HG02678 (cell line): ENCODE measurements at regions not wholly inside any gene's neighbourhood (a gene's known extent, or its start where the extent isn't known, plus 50 kb on each side); places are given as distances from the start of the nearest gene placed in this dataset.
A peak's percentile ranks its signal among the peaks of the same experiment; 100 is the strongest.
"Not testable (repeated sequence)": the region's sequence is repeated elsewhere in the genome, so short reads cannot be mapped to it uniquely, and the experiment has no call there.

Source experiments
- ATAC-seq: cut with Tn5 transposase; IDR thresholded peaks from one replicate; pipeline ENCODE4 v1.9.1; 2021; ENCODE audit warnings: mild to moderate bottlenecking, moderate library complexity; ENCODE audit not compliant: unreplicated experiment

DNA sequence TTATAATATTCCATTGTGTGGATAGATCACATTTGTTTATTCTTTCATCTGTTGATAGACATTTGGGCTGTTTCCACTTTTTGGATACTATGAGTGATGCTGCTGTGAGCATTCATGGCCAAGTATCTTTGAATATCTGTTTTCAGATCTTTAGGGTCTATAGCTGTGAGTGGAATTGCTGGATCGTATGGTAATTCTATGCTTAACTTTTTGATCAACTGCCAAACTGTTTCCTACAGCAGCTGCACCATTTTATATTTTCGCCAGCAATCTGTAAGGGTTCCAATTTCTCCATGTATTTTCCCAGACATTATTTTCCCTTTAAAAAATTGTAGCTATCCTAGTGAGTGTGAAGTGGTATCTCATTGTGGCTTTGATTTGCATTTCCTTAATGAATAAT, 238.1 kb downstream of the AACS start:
- ATAC-seq = no peak

DNA sequence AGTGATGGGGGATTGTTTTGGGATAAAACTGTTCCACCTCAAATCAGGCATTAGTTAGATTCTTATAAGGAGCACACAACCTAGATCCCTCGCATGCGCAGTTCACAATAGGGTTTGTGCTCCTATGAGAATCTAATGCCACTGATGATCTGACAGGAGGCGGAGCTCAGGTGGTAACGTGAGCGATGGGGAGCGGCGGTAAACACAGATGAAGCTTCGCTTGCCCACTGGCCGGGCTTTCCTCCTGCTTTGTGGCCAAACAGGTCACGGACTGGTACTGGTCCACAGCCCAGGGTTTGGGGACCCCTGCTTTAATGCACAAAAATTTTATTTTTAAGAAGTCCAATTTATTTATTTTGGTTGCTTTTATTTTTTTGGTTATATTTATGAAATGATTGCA, 238.8 kb downstream of the AACS start:
- no peak for ATAC-seq

DNA sequence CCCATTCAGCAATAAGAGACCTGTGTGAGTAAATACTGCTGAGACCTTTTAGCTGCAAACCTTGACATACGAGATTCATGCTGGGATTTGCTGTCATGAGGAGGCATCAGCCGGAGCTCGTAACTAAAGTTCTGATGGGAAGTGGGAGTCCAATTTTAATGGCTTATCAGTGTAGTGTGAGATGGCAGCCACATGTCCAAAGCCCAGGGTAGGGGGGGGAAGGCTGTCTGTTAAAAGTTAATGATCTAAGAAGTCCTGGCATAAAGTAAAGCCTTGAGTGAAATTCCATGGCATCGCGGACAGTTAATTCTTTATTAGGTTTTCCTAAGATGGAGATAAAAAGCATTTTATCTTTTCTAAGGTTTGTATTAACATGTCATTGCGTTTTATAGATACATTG, 240.0 kb downstream of the AACS start:
- ATAC-seq = no peak

DNA sequence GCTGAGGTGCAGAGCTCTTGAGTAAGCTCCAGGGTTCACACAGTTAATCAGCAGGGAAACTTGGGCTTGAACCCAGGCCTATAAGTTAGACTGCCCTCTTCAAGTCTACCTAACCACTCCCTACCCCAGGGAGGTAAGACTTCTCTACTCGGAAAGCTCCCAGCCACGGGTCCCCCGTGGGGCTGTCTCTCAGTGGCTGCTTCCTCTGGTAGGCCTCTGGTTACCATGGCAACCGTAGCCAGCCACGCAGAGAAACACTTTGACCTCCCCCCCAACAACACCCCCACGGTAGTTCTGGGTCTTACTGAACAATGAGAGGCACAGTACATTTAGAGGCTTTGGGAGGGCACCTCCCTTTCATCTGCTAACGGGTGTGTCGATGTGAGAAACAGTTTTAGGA, 245.2 kb downstream of the AACS start:
- no peak for ATAC-seq

DNA sequence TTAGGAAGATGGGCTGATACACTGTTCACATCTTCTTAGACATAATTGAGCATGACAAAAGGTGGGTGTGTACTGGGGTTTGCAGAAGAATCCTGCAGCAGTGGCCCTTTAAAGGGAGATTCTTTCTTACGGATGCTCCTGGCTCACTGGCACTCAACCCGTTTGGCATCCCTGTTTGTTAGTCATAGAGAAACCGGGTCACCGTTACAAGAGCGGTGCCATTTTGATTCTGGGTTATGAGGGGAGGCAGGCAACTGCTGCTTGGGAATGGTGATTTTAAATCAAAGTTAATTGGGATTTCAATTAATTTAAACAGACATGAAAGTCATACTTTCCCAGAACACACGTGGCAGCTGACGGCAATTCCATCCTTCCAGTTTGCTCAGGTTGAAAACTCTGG, 245.8 kb downstream of the AACS start:
- ATAC-seq = no peak

DNA sequence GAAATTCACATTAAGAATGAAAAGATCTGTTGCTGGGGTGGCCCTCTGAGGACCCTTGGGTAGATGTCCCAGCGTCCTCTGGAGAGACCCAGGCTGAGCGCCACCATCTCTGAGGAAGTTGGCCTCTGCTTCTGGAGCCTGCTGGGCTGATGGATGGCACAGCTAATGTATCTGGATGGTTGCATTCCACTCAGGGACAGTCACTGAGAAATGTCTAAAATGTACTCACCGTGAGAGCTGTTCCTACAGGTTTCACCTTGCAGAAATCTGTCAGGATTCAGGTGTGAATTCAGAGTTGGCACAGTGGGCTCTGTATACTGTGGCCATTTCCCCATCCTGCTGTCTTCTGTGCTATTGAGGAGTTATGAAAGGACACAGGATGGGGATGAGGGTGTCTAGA, 247.2 kb downstream of the AACS start:
- ATAC-seq = no peak

DNA sequence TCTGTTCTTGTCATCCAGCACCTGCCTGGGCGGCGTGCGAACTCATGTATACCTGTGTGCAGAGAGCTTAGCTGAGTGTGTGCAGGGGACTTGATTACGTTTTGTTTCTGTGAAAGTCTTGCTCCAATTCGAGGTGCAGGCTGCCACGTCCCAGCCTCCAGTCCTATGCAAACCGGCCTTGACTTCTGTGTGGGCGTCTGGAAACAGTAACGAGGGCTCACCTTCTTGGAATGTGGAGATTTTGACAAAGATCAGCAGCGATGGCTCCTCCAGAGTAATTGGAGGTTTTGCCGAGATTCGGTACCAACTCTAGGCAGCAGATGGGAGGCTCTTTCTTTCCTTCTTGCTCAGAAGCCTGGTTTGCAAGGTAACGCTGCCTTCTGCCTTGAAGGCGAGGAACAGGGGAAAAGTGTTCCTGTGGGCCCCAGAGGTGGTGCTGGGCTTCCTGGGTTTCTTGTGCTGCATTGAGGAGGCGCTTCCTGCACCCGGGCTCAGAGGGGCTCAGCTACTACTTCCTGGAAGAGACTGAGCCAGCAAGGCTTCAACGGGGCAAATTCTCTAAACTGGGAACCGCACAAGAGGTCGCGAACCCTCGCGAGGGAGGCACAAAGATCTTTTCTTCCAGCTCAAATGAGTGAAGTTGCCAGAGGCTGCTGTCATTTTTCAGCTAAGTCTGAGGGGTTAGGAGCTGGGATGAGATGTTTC, 249.0 kb downstream of the AACS start:
- no peak for ATAC-seq

DNA sequence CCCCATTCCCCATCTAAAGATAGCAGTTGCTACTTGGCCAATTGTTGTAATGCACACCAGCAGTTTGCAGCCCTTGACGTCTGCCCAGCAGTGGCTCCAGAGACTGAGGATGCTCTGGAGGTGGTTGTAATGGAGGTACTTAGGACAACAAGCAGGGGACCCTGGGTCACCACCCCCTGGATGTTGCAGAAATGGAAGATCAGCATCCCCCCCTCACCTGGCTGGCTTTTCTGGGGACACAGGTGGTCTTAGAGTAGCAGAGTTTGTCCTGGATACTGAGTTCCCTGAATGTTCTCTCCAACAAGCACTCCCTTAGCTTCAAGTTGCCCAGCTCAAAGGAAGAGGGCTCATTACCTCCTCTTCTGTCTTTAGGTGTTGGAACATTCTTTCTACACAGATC, 250.5 kb downstream of the AACS start:
- no peak for ATAC-seq

DNA sequence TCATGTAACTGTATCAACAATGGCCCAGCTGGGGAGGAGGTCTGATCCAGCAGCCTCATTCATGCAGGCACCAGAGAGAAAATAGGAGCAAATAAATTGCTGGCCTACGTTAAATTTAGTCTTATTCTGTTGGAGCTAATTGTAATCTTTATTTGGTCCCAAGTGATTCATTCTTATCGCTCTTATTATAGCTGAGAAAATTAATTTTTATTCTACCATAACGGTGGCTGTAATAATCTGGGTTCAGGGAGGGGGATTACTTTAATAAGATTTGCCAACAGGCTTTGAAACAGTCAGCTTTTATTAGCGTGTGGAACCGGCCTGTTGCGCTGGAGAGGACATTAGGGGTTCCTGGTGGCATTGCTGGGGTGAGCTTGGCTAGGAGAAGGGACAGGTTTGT, 254.9 kb downstream of the AACS start:
- no peak for ATAC-seq

DNA sequence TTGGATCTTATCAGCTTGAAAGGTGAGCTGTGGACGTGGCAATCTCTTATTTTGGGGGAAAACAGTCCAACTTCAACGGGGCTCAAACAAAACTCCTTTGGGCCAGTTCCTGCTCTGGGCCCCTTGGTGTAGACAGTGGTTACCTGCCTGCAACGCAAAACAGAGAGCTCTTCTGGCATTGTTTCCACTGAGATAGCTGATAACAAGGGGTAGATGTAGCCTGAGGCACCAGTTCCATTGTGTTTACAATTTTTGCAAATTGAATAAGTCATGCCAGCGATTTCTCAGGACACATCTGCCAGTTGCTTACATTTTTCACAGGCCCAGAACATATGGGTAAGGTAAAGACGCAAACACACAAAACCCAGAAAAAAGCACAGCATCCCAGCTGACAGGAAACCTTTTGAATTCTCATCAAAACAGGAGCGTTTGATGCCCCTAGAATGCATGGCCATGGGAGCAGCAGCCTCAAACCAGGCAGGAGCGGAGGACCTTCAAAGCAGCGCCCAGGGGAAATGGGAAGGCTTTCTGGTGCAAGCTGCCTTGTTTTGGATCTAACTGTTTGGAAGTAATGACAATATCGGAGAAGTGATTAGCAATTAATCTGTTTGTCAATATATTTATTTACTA, 259.7 kb downstream of the AACS start:
- ATAC-seq = no peak

DNA sequence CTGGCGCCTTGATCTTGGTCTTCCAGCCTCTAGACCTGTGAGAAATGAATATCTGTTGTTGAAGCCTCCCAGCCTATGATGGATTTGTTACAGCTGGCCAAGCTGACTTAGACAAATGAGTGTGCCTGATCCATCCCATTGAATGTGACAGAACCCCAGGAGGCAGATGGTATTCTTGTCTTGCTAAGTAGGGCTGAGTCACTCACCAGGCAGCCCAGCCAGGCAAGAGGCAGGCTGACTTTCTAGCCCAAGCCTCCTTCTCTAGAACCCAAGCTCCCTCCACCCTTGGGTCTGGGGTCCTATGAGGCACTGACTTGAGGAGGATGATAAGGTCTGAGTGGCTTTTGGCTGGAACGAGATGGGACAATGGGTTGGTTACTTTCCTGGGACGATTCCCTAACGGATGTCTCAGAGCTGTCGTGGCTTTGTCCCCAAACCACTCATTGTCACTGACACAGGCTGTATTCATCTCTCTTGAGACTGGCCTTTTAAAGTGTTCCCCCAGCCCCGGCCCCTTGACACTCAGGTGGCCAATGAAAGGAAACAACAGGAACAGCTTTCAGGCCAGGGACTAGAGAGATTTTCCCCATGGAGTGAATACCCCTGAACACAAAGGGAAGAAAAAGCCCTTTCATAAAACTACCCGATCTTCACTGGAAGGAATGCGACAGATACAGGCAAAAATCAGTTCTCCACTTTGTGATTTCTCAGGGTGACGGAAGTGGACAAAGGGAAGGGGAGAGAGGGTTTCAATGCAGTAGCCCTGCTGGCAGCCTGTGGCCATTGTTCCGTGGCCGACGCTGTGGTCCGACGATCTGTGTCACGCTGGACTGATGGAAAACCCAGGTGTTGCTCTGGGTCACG, 264.2 kb downstream of the AACS start:
- no peak for ATAC-seq

DNA sequence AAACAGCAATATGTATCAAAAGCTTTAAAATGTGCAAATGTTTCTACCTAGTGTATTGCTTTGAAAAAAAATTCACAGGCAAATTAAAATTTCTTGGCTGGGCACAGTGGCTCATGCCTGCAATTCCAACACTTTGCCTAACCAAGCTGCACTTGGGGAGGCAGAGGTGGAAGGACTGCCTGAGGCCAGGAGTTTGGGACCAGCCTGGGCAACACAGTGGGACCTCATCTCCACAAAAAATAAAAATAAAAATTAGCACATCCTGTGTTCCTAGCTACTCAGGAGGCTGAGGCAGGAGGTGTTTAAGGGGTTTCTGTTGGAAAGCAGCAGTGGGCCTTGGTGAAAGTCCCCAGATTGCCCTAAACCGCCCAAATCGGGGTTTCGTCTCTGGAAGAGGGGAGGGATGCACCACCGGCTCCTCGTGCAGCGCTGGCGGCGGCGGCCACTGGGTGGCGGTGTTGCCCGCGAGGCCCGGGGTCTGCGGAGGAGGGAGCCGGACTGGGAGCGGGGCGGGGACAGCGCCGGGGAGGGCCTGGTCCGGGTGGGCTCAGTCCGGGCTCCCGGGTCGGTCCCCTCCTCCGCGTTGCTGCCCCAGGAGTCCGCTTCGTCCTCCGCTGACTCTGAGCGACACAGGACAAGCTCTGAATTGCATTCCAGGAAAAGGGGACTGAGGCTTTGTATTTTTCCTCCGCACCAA, 265.6 kb downstream of the AACS start:
- ATAC-seq = peak; percentile 86

DNA sequence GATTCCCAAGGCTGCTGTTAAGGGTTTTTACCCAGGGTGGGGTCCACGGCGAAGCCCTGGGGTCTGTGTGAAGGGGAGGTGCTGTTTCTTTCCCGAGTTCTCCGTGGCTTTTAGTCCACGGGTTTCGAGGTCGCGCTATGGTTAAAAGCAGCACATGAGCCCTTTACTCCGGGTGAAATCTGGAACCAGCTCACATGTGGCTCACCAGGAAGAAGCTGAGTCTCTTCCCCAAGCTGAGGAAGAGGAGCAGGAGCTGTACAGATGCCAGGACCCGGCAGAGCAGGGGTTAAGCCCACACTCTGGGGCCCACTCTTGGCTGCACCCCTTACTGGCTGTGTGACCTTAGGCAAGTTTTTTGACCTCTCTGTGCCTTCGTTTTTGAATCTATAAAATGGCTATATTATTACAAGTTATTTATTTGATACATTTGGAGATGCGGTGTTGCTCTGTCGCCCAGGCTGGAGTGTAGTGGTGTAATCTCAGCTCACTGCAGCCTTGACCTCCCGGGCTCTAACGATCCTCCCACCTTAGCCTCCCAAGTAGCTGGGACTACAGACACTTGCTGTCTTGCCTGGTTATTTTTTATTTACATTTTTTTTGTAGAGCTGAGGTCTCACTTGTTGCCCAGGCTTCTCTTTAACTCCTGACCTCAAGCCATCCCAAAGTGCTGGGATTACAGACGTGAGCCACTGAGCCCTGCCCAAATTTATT, 266.3 kb downstream of the AACS start:
- no peak for ATAC-seq

DNA sequence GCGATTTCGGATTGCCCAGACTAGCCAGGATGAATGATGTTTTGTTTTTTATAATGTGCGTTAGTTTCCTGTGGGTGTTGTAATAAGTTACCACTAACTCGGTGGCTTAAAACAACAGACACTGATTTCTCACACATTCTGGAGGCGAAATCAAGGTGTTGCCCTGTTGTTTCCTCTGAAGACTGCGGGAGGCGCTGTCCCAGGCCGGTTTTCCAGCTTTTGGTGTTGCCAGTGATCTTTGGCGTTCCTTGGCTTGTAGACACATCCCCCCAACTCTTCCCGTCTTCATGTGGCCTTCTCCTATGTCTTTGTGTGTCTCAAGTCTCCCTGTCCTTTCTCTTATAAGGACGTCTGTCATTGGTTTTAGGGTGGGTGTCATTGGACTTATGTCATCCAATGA, 267.7 kb downstream of the AACS start:
- no peak for ATAC-seq

DNA sequence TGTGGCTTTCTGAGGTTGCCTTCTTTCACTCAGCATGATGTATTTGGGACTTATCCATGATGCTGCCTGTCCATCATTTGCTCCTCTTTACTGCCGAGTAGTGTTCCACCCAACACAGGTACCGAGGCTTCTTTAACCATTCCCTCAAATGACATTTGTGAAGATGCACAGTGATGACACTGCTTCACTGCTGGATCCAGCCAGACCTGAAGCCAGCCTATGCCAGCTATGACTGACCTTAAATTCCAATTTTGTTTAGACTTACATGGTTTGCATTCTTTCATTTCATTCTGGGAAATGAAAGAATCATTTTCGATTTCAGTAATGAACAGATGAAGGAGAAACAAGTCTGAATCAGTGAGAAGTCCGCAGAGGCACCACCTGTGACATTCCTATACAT, 271.0 kb downstream of the AACS start:
- ATAC-seq = no peak

DNA sequence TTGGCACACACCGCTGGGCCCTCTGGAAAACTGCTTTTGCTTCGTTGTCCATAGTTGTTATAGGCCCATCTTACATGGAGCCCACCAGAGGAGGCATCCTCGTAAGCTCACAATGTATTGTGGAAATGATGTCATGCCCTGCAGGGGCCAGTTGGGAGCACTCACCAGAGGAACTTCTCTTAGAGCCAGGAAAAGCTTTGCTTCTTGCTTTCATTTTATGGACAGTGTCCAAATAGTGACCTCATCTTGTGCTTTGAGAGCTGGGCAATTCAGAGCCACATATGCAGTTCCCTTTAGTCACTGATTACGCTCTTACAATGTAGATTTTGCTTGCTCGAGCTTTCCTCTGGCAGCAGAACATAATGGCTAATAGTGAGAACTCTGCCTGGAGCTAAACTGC, 275.6 kb downstream of the AACS start:
- no peak for ATAC-seq

DNA sequence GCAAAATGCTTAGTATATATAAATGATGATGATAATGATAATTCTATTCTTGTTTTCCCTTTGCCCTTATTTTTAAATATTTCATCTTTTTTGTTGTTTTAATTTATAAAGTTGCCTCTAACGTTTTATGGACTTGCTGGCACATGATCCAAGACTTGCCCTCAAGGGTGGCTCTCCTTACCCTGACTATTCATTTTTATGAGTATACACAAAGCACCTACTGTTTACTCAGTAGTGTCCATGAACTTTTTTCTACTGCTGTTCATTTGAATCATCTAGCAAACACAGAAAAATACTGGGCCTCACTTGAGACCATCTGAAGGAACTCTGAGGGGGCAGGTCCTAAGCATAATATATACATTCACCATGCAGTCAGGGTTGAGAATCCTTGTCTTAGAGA, 276.2 kb downstream of the AACS start:
- no peak for ATAC-seq

DNA sequence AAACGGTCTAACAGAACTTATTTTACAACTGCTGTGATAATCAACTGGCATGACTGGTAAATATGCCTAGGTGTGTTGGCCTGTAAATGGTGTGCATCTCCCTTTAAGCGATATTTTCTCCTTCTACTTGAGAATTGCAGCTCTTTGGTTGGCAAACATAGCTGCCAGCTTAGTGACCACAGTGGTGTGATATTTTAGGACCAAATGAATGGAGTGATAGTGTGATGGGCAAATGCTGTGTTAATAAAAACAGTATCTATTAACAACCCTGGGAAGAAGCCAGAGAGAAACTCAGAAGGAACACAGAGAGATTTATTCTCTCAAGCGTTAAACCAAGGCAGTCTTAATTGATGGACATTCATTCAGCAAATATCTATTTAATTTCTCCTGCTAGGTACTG, 278.4 kb downstream of the AACS start:
- ATAC-seq = no peak

DNA sequence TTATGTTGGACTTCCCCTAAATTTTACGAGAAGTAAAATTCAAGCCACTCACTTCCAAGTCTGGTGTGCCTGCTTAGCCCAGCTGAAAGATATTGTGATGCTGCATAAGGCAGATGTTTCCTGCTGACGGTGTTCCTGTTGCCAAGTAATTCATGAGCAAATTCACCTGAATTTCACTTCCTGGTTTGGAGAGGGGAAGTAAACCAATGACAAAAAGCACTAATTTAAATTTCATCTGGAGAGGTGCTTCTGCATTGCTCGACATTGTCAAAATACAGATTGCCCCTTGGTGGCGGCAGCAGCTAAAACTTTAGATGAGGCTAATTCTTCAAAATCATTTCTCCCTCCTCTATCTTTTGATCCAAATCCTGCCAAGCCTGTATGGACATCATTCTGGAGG, 281.1 kb downstream of the AACS start:
- no peak for ATAC-seq

DNA sequence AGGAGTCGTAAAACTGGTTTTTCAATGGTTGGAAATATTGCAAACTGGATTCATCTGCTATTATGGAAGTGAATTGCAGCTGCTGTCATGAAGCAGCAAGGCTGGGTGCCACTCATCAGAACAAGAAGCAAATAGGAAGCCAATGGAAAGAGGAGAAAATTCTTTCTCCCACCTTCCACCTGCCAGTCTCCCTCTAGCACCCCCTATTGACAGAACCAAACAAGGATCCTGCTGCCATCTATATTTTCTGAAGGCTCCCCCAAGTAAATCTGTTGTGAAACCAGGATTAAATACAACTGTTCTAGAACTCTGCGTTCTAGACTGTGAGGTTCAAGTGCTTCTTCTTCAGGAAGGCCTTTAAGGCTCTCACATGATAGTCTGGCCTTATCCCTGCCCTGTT, 286.6 kb downstream of the AACS start:
- no peak for ATAC-seq

DNA sequence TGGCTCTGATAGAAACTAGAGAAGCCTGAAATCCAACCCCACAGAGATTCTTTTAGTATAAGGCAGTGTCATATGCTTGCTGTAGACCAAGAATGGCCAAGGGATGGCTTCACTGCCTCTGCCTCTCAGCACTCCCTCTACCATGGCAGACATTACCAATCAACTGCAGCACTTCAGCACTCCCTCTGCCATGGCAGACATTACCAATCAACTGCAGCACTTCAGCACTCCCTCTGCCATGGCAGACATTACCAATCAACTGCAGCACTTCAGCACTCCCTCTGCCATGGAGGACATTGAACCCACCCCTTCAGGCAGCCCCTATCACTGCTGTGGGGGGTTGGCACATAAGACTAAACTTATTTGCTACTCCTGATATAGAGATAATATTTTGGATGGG, 287.8 kb downstream of the AACS start:
- not testable (repeated sequence) for ATAC-seq
